Ecto neural progenitor cell (in vitro differentiated cells): ENCODE measurements at regions not wholly inside any gene's neighbourhood (a gene's known extent, or its start where the extent isn't known, plus 50 kb on each side); places are given as distances from the start of the nearest gene placed in this dataset.
"Not testable (repeated sequence)": the region's sequence is repeated elsewhere in the genome, so short reads cannot be mapped to it uniquely, and the experiment has no call there.

ENCODE experiments used
- DNase-seq: peaks from one replicate; pipeline ENCODE4 v3.0.0-alpha.2; 2018; ENCODE audit warnings: low spot score

DNA sequence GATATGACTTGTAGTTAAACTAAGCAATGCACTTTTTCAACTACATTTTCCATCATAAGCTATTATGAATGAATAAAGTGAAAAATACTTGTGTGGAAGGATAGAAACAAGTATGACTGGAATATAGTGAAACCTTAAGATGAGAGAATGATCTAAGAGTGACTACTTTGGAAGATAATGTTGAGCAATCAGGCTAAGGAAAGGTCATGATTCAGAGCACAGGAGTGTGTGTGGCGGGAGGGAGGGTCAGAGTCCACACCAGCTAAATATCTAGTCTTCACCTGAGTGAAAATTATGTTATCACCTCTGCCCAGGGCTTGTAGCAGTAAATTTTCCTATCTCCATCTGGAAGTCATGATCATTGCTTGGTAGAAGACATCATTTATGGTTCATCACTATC lies 833.4 kb upstream of the ATXN8OS start:
- DNase-seq, result no peak

- no peak for DNase-seq
Measured at GRCh38 chr13:69264362-69265334, 843.0 kb upstream of the ATXN8OS start.

DNA sequence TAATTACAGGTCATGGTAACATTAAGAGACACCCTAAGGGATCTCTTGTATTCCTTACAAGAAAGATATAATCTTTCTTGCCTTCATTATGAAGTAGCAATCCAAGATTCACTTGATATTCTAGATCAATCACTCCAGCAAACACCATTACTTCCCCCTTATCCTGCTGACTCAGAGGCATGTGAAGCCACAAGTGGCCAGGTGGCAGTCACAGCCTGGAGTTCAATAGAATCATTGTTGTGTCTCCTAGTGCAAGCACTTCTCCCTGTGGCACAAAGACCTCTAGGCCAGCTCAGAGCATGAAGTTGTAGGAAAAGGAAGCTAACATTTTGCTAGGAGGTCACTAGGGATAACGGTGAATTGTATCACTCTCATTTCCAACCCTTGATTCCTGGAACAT lies 864.3 kb upstream of the ATXN8OS start:
- DNase-seq, result no peak

DNA sequence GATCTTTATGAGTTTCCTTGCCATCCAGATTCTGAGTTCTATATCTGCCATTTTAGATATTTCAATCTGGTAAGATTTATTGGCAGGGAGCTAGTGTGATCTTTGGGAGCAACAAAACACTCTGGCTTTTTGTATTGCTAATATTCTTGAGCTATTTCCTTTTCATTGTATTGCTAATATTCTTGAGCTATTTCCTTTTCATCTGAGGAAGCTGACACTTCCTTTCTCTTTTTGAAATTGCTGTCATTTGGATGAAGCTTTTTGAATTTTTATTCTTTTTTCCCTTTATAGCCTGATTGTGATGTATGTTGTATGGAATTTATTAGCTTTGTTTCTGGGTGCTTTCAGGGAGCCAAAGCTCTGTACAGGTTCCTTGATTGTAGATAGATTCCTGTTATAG lies 873.5 kb upstream of the ATXN8OS start:
- no peak for DNase-seq

GRCh38 chr13:69226427-69226826 lies 881.2 kb upstream of the ATXN8OS start:
- no peak for DNase-seq

GRCh38 chr13:69221633-69222498 lies 885.8 kb upstream of the ATXN8OS start:
- DNase-seq, result not testable (repeated sequence)

- DNase-seq, result no peak
Measured at GRCh38 chr13:69213396-69213795, 894.2 kb upstream of the ATXN8OS start.

DNA sequence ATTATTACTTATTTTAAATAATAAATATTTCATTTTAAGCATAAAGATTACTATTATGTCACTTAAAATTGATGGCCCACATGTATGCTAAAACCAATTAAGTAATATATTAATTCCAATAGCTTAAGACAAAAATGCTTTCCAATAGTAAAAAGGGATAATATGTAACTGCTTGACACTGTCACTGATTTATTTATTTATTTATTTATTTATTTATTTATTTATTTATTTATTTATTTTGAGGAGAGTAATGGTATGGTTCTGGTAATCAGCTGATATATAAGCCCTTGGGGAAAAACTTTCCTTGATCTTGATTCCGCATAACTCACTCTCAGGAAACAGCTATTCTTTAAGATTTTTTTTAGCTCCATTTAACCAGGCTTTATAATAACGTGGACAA lies 903.0 kb upstream of the ATXN8OS start:
- no peak for DNase-seq

DNA sequence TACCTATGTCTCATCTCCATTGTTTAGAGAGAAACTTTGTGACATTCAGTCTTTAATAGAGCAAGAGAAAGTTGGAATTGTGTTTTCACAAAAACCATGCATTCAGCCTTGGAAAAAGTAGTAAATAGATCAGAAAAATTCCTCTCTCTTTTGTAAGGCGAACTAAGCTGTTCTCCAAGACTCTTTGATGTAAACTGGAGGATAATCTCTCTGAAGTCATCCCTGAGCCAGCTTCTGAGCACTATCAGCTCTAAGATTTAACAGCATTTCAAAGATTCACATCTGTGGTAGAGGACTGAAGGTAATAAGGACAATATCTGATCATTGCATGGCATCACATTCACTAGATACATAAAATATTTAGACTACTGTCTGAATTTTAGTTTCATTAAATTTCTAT lies 904.6 kb upstream of the ATXN8OS start:
- no peak for DNase-seq

GRCh38 chr13:69199664-69200063 lies 908.0 kb upstream of the ATXN8OS start:
- DNase-seq, result peak; percentile 58

- no peak for DNase-seq
Measured at GRCh38 chr13:69198706-69199105, 908.9 kb upstream of the ATXN8OS start.

DNA sequence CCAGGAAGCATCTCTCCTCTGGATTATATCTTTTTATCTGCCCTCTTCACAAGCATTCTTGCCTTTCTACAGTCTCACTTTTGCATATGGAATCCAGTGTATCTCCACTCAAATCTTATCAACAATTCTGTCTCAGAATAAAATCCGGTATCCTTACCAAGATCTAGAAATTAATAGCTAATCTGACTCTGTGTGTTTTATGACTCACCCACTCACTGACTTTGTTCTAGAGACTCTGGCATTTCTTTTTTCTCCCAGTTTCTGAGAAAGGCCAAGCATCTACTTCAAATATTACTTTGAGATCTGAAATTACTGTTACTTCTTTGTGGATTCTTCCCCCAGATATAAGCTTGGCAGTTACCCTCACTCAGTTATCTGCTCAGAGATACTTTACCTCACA lies 913.5 kb upstream of the ATXN8OS start:
- no peak for DNase-seq

- no peak for DNase-seq
Measured at GRCh38 chr13:69180034-69180433, 927.6 kb upstream of the ATXN8OS start.

DNA sequence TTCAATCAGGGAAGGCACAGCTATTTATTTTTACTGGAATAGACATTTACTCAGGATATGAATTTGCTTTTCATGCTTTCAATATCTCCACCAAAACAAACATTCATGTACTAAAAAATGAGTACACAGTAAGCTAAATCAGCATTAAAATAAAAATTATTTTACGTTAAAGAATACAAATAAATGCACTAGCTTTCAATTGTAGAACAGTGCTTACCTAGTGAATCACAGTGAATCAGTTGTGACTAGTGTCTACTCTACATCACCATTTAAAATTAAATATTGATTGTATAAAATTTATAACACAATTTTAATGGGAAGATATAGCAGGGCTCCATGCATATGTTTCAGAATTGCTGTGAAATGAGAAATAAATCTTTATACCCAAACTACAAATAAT lies 929.6 kb upstream of the ATXN8OS start:
- DNase-seq, result no peak

GRCh38 chr13:69168436-69168835 lies 939.2 kb upstream of the ATXN8OS start:
- no peak for DNase-seq

DNA sequence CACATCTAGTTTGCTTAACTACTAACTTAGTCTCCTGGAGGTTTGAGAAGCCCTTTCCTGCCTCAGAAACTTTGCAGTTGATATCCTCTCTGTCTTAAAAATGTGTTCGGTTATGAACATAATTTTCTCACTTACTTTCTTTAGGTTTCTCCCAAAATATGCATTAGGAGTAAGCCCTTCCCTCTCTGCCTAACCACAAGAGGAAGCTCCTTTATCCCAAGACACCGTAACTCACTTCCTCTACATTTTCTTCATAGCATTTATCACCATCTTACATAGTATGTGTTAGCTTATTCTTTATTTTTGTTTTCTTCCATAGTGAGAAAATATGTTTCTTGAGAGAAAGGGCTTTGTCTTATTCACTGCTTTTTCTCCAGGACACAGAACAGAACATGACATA lies 952.5 kb upstream of the ATXN8OS start:
- no peak for DNase-seq

DNA sequence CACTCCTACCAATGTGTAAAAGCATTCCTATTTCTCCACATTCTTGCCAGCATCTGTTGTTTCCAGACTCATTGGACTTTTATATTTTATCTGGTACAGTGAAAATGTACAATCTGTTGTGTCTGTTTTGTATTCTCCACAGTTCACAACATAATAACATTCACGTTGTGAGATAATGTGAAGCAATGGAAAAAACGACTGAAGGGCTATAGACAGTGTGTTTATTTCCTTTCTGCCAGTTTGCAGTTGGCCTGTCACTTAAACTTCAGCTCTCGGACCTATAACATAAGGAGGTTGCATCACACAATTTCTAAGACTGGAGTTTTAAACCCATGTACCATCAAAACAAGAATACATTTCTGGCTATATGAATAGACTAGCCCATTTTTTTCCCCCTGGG lies 965.5 kb upstream of the ATXN8OS start:
- DNase-seq, result no peak

- DNase-seq, result no peak
Measured at GRCh38 chr13:69124996-69125395, 982.6 kb upstream of the ATXN8OS start.

DNA sequence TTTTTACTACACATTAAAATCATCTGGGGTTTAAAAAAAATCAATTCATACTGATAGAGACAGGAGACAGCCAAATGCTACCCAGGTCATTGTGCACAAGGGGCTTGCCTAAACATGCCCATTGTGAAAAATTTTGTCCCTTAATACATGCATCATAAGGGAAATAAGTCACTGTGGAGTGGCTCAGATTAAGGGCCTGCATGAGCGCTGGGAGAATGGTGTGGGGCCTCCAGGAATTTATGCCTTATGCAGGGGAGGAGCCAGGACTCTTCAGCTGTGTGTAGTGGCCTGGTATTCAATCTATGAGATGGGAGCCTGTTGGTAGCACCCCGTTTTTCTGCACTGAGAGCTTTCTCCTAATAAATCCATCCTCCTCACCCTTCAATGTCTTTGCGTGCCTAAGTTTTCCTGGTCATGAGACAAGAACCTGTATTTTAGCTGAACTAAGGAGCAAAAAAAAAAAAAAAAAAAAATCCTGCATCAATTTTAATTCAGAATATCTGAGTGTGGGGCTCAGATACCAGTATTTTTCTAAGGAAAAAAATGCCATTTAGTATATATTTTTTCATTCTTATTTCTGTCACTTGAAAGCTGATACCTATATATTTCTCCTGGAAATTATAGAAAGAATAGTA lies 997.6 kb upstream of the ATXN8OS start:
- DNase-seq, result no peak

- no peak for DNase-seq
Measured at GRCh38 chr13:69108486-69108885, 999.1 kb upstream of the ATXN8OS start.

DNA sequence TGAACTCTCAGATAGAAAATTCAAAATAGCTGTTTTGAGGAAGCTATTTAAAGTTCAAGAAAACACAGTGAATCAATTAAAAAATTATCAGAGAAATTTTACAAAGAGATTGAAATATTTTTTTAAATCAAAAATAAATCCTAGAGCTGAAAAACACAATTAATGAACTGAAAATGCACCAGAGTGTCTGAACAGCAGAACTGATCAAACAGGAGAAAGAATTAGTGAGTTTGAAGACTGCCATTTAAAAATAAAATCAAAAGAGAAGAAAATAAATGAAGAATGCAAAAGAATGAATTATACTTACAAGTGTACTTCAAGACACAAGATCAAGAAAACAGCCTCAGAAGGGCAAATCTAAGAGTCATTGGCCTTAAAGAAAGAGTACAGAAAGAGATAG lies 1000.2 kb upstream of the ATXN8OS start:
- DNase-seq, result no peak

- DNase-seq, result no peak
Measured at GRCh38 chr13:69101841-69102240, 1005.8 kb upstream of the ATXN8OS start.

GRCh38 chr13:69094485-69094884 lies 1013.1 kb upstream of the ATXN8OS start:
- DNase-seq, result no peak
